Liver (tissue), 8 donors: ENCODE measurements at regions not wholly inside any gene's neighbourhood (a gene's known extent, or its start where the extent isn't known, plus 50 kb on each side); places are given as distances from the start of the nearest gene placed in this dataset.

Experiments
- DNase-seq: peaks from one replicate; pipeline ENCODE4 v3.0.0-alpha.2; 2017; ENCODE audit warnings: low spot score
- H3K27ac ChIP-seq, 2 donors: one replicate each; pipeline ENCODE4 v1.7.0; 2013; ENCODE audit warnings: inconsistent platforms in 2 of 2, low read length in 2 of 2, control low read depth in 1 of 2, low read depth in 1 of 2, mild to moderate bottlenecking in 1 of 2
- H3K27me3 ChIP-seq, 4 donors: one replicate each; pipeline versions ENCODE4 v1.6.1 to v1.7.0; 2013; ENCODE audit warnings: low read length in 3 of 4, inconsistent platforms in 1 of 4, mild to moderate bottlenecking in 1 of 4, moderate library complexity in 1 of 4; ENCODE audit not compliant: control insufficient read depth in 4 of 4, insufficient read depth in 4 of 4
- H3K36me3 ChIP-seq, 4 donors: one replicate each; pipeline versions ENCODE4 v1.6.1 to v1.7.0; 2013; ENCODE audit warnings: low read length in 3 of 4, mild to moderate bottlenecking in 3 of 4, low read depth in 1 of 4, moderate library complexity in 1 of 4; ENCODE audit not compliant: control insufficient read depth in 4 of 4, insufficient read depth in 3 of 4
- H3K4me1 ChIP-seq, 4 donors: one replicate each; pipeline versions ENCODE4 v1.6.1 to v1.7.0; 2013; ENCODE audit warnings: low read length in 3 of 4, mild to moderate bottlenecking in 3 of 4, moderate library complexity in 1 of 4; ENCODE audit not compliant: control insufficient read depth in 4 of 4, insufficient read depth in 4 of 4
- H3K4me3 ChIP-seq, 3 donors: one replicate each; pipeline versions ENCODE4 v1.6.1 to v1.7.0; 2013; ENCODE audit warnings: low read length in 3 of 3, control low read depth in 1 of 3, low read depth in 1 of 3, mild to moderate bottlenecking in 1 of 3
- H3K9ac ChIP-seq, 2 donors: one replicate each; pipeline ENCODE4 v1.7.0; 2013; ENCODE audit warnings: low read length in 2 of 2, mild to moderate bottlenecking in 2 of 2, moderate library complexity in 2 of 2, control low read depth in 1 of 2, low read depth in 1 of 2
- H3K9me3 ChIP-seq, 4 donors: one replicate each; pipeline versions ENCODE4 v1.6.1 to v1.7.0; 2013; ENCODE audit warnings: low read length in 3 of 4; ENCODE audit not compliant: control insufficient read depth in 4 of 4
- ATF3 ChIP-seq: IDR thresholded peaks from 2 replicates; pipeline ENCODE4 v1.6.1; 2016; ENCODE audit warnings: antibody characterized with exemption
- CTCF ChIP-seq: fragments of 150-350 bp; IDR thresholded peaks from 2 replicates; pipeline ENCODE4 v1.5.1; 2017; ENCODE audit warnings: improper control_type of control experiment, low read depth, low read length; ENCODE audit not compliant: missing input control
- EGR1 ChIP-seq, 2 donors: IDR thresholded peaks; 2 replicates each; pipeline ENCODE4 v1.6.1; 2016 to 2018; ENCODE audit warnings: antibody characterized with exemption in 2 of 2, low read depth in 2 of 2
- FOXA1 ChIP-seq: IDR thresholded peaks from 2 replicates; pipeline ENCODE4 v1.6.1; 2016; ENCODE audit warnings: antibody characterized with exemption
- FOXA2 ChIP-seq: IDR thresholded peaks from 2 replicates; pipeline ENCODE4 v1.6.1; 2016; ENCODE audit warnings: antibody characterized with exemption
- GABPA ChIP-seq, 2 donors: IDR thresholded peaks in 1 of 2; conservative IDR thresholded peaks in 1 of 2; 2 replicates each; pipeline ENCODE4 v1.6.1; 2016; ENCODE audit warnings: antibody characterized with exemption in 2 of 2, mild to moderate bottlenecking in 1 of 2, moderate library complexity in 1 of 2
- HNF4A ChIP-seq, 2 donors: conservative IDR thresholded peaks; 2 replicates each; pipeline ENCODE4 v1.6.1; 2016; ENCODE audit warnings: antibody characterized with exemption in 2 of 2, mild to moderate bottlenecking in 2 of 2
- HNF4G ChIP-seq: IDR thresholded peaks from 2 replicates; pipeline ENCODE4 v1.6.1; 2016; ENCODE audit warnings: antibody characterized with exemption
- JUND ChIP-seq, 2 donors: IDR thresholded peaks; 2 replicates each; pipeline ENCODE4 v1.6.1; 2016; ENCODE audit warnings: antibody characterized with exemption in 2 of 2
- MAX ChIP-seq: IDR thresholded peaks from 2 replicates; pipeline ENCODE4 v1.6.1; 2016; ENCODE audit warnings: antibody characterized with exemption
- NR2F2 ChIP-seq: IDR thresholded peaks from 2 replicates; pipeline ENCODE4 v1.6.1; 2016; ENCODE audit warnings: antibody characterized with exemption
- RAD21 ChIP-seq, 2 donors: IDR thresholded peaks; 2 replicates each; pipeline ENCODE4 v1.6.1; 2016; ENCODE audit warnings: antibody characterized with exemption in 2 of 2, mild to moderate bottlenecking in 2 of 2
- REST ChIP-seq: IDR thresholded peaks from 2 replicates; pipeline ENCODE4 v1.6.1; 2016; ENCODE audit warnings: antibody characterized with exemption, mild to moderate bottlenecking
- RXRA ChIP-seq, 2 donors: IDR thresholded peaks; 2 replicates each; pipeline ENCODE4 v1.6.1; 2017 to 2018; ENCODE audit warnings: antibody characterized with exemption in 2 of 2, mild to moderate bottlenecking in 1 of 2
- SP1 ChIP-seq: IDR thresholded peaks from 2 replicates; pipeline ENCODE4 v1.6.1; 2018; ENCODE audit warnings: antibody characterized with exemption, mild to moderate bottlenecking
- TAF1 ChIP-seq: conservative IDR thresholded peaks from 2 replicates; pipeline ENCODE4 v1.6.1; 2016; ENCODE audit warnings: antibody characterized with exemption, mild to moderate bottlenecking
- YY1 ChIP-seq: IDR thresholded peaks from 2 replicates; pipeline ENCODE4 v1.6.1; 2016; ENCODE audit warnings: antibody characterized with exemption, mild to moderate bottlenecking
- ZBTB33 ChIP-seq: IDR thresholded peaks from 2 replicates; pipeline ENCODE4 v1.6.1; 2016; ENCODE audit warnings: antibody characterized with exemption
- WGBS: extraction: QIAGEN DNeasy Blood & Tissue Kit; methylation state at CpG from one replicate; pipeline ENCODE4 v1.1.7; 2013; 5-methylcytosine and 5-hydroxymethylcytosine counted together
- donor health status: healthy.
- donor health status: healthy.
- donor health status: healthy.
- donor health status: healthy.
- donor health status: healthy.

- no peak for DNase-seq
- Histone ChIP-seq H3K4me1 (no peaks in the 10 kb centered on the region), H3K9me3 (peaks cover 0 to 2% (median 0%) of the 10 kb centered on the region in 4 donors), H3K9ac (no peak overlapping the region), H3K27ac (no peak overlapping the region), H3K27me3 (no peaks in the 10 kb centered on the region), H3K36me3 (no peaks in the 10 kb centered on the region), H3K4me3 (no peak overlapping the region)
- TF ChIP-seq ZBTB33 = no peak
- no peak for TF ChIP-seq ATF3
- TF ChIP-seq FOXA1 = no peak
- TF ChIP-seq EGR1 (IDR thresholded peaks at IDR 0.05; ENCODE audit: low read depth in 2 of 2) = no peak
- TF ChIP-seq MAX = no peak
- TF ChIP-seq TAF1 = no peak
- no peak for TF ChIP-seq RAD21 (IDR thresholded peaks at IDR 0.05)
- TF ChIP-seq RXRA (IDR thresholded peaks at IDR 0.05) = no peak
- TF ChIP-seq HNF4A (conservative IDR thresholded peaks at IDR 0.05) = no peak
- WGBS = 39% methylated on average over 1 of the region's 1 CpG
Observed at GRCh38 chr4:187665086-187665485, 330.5 kb upstream of the ZFP42 start.

- peaks cover 0 to 2% (median 0%) of the 10 kb centered on the region in 4 donors for H3K9me3 ChIP-seq
- no peak for TF ChIP-seq FOXA1
- TF ChIP-seq RXRA (IDR thresholded peaks at IDR 0.05) = no peak
- TF ChIP-seq ZBTB33 = no peak
- no peak for TF ChIP-seq GABPA (IDR thresholded peaks at IDR 0.05 in 1 of 2, conservative IDR thresholded peaks at IDR 0.05 in 1 of 2)
- no peak for TF ChIP-seq RAD21 (IDR thresholded peaks at IDR 0.05)
- TF ChIP-seq SP1 = no peak
- no peak for TF ChIP-seq ATF3
- TF ChIP-seq HNF4G = no peak
- TF ChIP-seq HNF4A (conservative IDR thresholded peaks at IDR 0.05) = no peak
- TF ChIP-seq EGR1 (IDR thresholded peaks at IDR 0.05; ENCODE audit: low read depth in 2 of 2) = no peak
- TF ChIP-seq REST = no peak
- no peak for TF ChIP-seq FOXA2
- TF ChIP-seq CTCF = no peak
- TF ChIP-seq NR2F2 = no peak
- TF ChIP-seq YY1 = no peak
- TF ChIP-seq JUND (IDR thresholded peaks at IDR 0.05) = no peak
- no peak for TF ChIP-seq MAX
- DNase-seq = no peak
- WGBS = 62% methylated on average over 4 of the region's 4 CpGs
- H3K4me1 ChIP-seq = no peaks in the 10 kb centered on the region
- no peak overlapping the region for H3K9ac ChIP-seq
- no peaks in the 10 kb centered on the region for H3K36me3 ChIP-seq
- H3K27ac ChIP-seq = no peak overlapping the region
- no peak overlapping the region for H3K4me3 ChIP-seq
- H3K27me3 ChIP-seq = no peaks in the 10 kb centered on the region
Observed at GRCh38 chr4:187666034-187666433, 329.5 kb upstream of the ZFP42 start.
